HepG2 (cell line): ENCODE measurements at regions not wholly inside any gene's neighbourhood (a gene's known extent, or its start where the extent isn't known, plus 50 kb on each side); places are given as distances from the start of the nearest gene placed in this dataset.
"Not testable (repeated sequence)": the region's sequence is repeated elsewhere in the genome, so short reads cannot be mapped to it uniquely, and the experiment has no call there.

Experiments
- ARHGAP35 ChIP-seq: sonication (generic); formaldehyde crosslinking; IDR thresholded peaks from 2 replicates; pipeline ENCODE4 v1.9.0; 2022; ENCODE audit warnings: mild to moderate bottlenecking, inconsistent platforms, moderate library complexity, missing genetic modification reagents, borderline replicate concordance
- DPF2 ChIP-seq: sonication (generic); formaldehyde crosslinking; IDR thresholded peaks from 2 replicates; pipeline ENCODE4 v1.4.0; 2020; ENCODE audit warnings: mild to moderate bottlenecking, low read depth, missing genetic modification reagents, borderline replicate concordance
- ERF ChIP-seq: IDR thresholded peaks from 2 replicates; pipeline ENCODE4 v1.6.1; 2018; ENCODE audit warnings: missing biosample characterization, missing genetic modification reagents
- FOXJ3 ChIP-seq: sonication (generic); formaldehyde crosslinking; IDR thresholded peaks from 2 replicates; pipeline ENCODE4 v1.4.0; 2020; ENCODE audit warnings: missing genetic modification reagents, mild to moderate bottlenecking, borderline replicate concordance
- JUNB ChIP-seq: sonication (generic); formaldehyde crosslinking; IDR thresholded peaks from 2 replicates; pipeline ENCODE4 v1.8.0; 2022; ENCODE audit warnings: missing genetic modification reagents, mild to moderate bottlenecking, borderline replicate concordance
- MXI1 ChIP-seq: IDR thresholded peaks from 3 replicates; pipeline ENCODE4 v1.6.1; 2012; ENCODE audit warnings: low read depth, low read length, inconsistent platforms, borderline replicate concordance
- POLR2A ChIP-seq, 2 experiments: IDR thresholded peaks; 2 replicates each; pipeline ENCODE4 v1.6.1; 2011; ENCODE audit warnings: low read depth in 2 of 2, low read length in 2 of 2, mild to moderate bottlenecking in 1 of 2, moderate library complexity in 1 of 2; ENCODE audit not compliant: insufficient read depth in 1 of 2
- RAD21 ChIP-seq: fragments of 450-650 bp; formaldehyde crosslinking; IDR thresholded peaks from 2 replicates; pipeline ENCODE4 v1.5.0; 2020; ENCODE audit warnings: mild to moderate bottlenecking
- SIX1 ChIP-seq: sonication (generic); formaldehyde crosslinking; IDR thresholded peaks from 2 replicates; pipeline ENCODE4 v1.4.0; 2020; ENCODE audit warnings: missing genetic modification reagents, borderline replicate concordance
- ZNF33B ChIP-seq: sonication (generic); formaldehyde crosslinking; IDR thresholded peaks from 2 replicates; pipeline ENCODE4 v1.5.1; 2020; ENCODE audit warnings: mild to moderate bottlenecking, missing genetic modification reagents
- TF ChIP-seq, protein P1 (sequence below): sonication (generic); formaldehyde crosslinking; IDR thresholded peaks from 2 replicates; pipeline ENCODE4 v1.9.0; 2021; ENCODE audit warnings: missing genetic modification reagents, borderline replicate concordance
- TF ChIP-seq, protein P2 (sequence below): sonication (generic); formaldehyde crosslinking; IDR thresholded peaks from 2 replicates; pipeline ENCODE4 v1.5.0; 2020; ENCODE audit warnings: mild to moderate bottlenecking, missing genetic modification reagents, moderate library complexity
- TF ChIP-seq, protein P3 (sequence below): IDR thresholded peaks from 2 replicates; pipeline ENCODE4 v1.6.1; 2012; ENCODE audit warnings: low read length, improper control_type of control experiment
- TF ChIP-seq, protein P4 (sequence below): sonication (generic); formaldehyde crosslinking; IDR thresholded peaks from 2 replicates; pipeline ENCODE4 v1.4.0; 2020; ENCODE audit warnings: low read depth, mild to moderate bottlenecking, missing genetic modification reagents

DNA sequence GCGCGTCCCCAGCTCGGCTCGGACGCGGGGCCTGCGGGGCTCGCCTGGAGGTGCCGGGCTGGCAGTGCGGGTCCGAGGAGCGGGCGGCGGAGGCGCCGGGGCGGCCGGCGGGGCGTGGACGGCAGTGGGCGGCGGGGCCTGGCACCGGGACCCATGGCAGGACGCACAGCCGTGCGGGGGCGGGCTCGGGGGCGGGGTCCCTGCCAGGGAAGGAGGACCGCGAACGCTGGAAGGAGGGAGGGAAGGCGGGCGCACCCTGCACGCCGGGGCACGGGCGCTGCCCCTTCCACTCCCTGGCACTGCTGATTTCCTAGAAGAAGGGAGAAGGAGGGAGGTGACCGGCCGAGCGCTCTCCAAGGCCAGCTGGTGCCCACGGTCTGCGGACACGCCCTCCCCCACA, 5498.6 kb upstream of the TPTE start:
- TF ChIP-seq, protein P1, sequence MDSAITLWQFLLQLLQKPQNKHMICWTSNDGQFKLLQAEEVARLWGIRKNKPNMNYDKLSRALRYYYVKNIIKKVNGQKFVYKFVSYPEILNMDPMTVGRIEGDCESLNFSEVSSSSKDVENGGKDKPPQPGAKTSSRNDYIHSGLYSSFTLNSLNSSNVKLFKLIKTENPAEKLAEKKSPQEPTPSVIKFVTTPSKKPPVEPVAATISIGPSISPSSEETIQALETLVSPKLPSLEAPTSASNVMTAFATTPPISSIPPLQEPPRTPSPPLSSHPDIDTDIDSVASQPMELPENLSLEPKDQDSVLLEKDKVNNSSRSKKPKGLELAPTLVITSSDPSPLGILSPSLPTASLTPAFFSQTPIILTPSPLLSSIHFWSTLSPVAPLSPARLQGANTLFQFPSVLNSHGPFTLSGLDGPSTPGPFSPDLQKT (CRISPR knock-in tag): not testable (repeated sequence)
- not testable (repeated sequence) for TF ChIP-seq ERF (CRISPR knock-in tag); JUNB (CRISPR knock-in tag); MXI1; FOXJ3 (CRISPR knock-in tag); ZNF33B; ARHGAP35 (CRISPR knock-in tag); DPF2 (CRISPR knock-in tag); RAD21; SIX1 (CRISPR knock-in tag); POLR2A (IDR thresholded peaks at IDR 0.05; ENCODE audit: insufficient read depth in 1 of 2, low read depth in 2 of 2, low read length in 2 of 2)
- TF ChIP-seq, protein P2, sequence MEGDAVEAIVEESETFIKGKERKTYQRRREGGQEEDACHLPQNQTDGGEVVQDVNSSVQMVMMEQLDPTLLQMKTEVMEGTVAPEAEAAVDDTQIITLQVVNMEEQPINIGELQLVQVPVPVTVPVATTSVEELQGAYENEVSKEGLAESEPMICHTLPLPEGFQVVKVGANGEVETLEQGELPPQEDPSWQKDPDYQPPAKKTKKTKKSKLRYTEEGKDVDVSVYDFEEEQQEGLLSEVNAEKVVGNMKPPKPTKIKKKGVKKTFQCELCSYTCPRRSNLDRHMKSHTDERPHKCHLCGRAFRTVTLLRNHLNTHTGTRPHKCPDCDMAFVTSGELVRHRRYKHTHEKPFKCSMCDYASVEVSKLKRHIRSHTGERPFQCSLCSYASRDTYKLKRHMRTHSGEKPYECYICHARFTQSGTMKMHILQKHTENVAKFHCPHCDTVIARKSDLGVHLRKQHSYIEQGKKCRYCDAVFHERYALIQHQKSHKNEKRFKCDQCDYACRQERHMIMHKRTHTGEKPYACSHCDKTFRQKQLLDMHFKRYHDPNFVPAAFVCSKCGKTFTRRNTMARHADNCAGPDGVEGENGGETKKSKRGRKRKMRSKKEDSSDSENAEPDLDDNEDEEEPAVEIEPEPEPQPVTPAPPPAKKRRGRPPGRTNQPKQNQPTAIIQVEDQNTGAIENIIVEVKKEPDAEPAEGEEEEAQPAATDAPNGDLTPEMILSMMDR (CRISPR knock-in tag): not testable (repeated sequence)
- TF ChIP-seq, protein P3, sequence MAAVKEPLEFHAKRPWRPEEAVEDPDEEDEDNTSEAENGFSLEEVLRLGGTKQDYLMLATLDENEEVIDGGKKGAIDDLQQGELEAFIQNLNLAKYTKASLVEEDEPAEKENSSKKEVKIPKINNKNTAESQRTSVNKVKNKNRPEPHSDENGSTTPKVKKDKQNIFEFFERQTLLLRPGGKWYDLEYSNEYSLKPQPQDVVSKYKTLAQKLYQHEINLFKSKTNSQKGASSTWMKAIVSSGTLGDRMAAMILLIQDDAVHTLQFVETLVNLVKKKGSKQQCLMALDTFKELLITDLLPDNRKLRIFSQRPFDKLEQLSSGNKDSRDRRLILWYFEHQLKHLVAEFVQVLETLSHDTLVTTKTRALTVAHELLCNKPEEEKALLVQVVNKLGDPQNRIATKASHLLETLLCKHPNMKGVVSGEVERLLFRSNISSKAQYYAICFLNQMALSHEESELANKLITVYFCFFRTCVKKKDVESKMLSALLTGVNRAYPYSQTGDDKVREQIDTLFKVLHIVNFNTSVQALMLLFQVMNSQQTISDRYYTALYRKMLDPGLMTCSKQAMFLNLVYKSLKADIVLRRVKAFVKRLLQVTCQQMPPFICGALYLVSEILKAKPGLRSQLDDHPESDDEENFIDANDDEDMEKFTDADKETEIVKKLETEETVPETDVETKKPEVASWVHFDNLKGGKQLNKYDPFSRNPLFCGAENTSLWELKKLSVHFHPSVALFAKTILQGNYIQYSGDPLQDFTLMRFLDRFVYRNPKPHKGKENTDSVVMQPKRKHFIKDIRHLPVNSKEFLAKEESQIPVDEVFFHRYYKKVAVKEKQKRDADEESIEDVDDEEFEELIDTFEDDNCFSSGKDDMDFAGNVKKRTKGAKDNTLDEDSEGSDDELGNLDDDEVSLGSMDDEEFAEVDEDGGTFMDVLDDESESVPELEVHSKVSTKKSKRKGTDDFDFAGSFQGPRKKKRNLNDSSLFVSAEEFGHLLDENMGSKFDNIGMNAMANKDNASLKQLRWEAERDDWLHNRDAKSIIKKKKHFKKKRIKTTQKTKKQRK: not testable (repeated sequence)
- TF ChIP-seq, protein P4, sequence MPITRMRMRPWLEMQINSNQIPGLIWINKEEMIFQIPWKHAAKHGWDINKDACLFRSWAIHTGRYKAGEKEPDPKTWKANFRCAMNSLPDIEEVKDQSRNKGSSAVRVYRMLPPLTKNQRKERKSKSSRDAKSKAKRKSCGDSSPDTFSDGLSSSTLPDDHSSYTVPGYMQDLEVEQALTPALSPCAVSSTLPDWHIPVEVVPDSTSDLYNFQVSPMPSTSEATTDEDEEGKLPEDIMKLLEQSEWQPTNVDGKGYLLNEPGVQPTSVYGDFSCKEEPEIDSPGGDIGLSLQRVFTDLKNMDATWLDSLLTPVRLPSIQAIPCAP (CRISPR knock-in tag): not testable (repeated sequence)
